ENCODE measurements at regions not wholly inside any gene's neighbourhood (a gene's known extent, or its start where the extent isn't known, plus 50 kb on each side); places are given as distances from the start of the nearest gene placed in this dataset.

DNA sequence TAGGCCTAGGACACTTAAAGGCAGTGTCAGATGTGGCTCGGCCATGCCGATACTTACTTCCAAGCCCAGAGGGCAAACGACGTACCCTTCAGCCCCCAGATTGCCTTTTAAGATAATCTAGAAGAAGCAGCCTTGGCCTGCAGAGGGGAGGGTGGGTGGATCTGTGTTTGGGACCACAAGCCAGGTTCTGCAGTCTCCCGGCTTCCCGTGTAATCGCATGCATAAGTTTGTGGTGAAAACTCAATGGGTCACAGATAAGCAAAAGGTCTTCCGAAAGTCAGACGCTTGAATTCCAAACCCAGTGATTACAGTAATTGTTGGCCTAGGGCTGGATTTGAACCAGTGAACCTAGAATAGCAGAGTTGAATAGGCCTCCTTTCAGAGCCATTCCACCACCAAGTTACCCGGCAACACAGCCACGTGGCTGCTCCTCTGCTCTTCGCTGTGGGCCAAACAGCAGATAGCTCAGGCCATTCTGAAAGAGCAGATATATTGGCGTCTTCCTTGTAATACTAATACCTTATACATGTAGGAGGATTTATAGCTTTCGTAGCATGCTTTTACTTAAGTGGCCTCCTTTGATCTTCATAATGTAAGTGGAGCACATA lies 170.8 kb upstream of the CADM1 start:
- H3K4me1 ChIP-seq (ENCODE audit: low read depth) = no peaks in the 10 kb centered on the region
- DNase-seq = no peak

DNA sequence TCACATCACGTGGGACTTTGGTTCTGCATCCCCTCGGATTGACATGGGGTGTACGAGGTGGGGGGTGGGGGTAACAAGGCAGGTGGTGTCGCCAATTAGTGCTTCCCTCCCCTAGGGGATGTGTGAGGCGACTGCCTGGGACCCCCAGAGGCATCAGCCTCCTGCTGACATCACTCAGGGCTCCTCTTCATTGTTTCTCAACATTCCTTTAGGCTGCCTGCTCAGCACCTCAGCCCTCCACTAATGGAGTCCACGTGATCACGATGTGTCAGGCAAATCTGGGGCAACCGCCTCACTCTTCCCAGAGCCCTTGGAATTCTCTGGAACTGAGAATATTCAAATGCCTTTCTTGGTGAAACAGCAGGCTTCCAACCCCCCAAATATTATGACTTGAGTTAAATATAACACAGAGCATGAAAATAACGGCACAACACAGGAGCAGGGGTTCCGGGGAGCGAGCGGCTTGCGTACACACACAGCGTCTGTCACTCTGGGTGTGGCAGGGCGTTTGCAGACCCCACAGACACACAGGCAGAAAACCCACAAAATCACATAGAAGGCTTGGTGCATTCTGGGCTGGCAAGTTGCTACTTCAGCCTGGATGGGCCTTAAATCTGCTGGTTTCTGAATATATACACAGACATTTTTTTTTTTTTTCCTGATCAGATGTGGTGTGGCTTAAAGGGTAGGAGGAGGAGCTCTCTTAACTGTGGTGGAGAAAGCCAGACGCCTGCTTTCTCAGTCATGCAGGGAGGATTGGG lies 170.1 kb upstream of the CADM1 start:
- no peak for DNase-seq
- TF ChIP-seq, protein P1, sequence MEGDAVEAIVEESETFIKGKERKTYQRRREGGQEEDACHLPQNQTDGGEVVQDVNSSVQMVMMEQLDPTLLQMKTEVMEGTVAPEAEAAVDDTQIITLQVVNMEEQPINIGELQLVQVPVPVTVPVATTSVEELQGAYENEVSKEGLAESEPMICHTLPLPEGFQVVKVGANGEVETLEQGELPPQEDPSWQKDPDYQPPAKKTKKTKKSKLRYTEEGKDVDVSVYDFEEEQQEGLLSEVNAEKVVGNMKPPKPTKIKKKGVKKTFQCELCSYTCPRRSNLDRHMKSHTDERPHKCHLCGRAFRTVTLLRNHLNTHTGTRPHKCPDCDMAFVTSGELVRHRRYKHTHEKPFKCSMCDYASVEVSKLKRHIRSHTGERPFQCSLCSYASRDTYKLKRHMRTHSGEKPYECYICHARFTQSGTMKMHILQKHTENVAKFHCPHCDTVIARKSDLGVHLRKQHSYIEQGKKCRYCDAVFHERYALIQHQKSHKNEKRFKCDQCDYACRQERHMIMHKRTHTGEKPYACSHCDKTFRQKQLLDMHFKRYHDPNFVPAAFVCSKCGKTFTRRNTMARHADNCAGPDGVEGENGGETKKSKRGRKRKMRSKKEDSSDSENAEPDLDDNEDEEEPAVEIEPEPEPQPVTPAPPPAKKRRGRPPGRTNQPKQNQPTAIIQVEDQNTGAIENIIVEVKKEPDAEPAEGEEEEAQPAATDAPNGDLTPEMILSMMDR (IDR thresholded peaks at IDR 0.05) = no peak
- no peak overlapping the region for H3K4me3 ChIP-seq
- H3K36me3 ChIP-seq (ENCODE audit: low read depth) = no peaks in the 10 kb centered on the region
- no peaks in the 10 kb centered on the region for H3K4me1 ChIP-seq (ENCODE audit: low read depth)
- intact Hi-C loops (cut with DNase I, micrococcal nuclease) = loop anchor here in 1 of 2 donors (10.0 kb wide), 1 partner anchor 340 kb away; no protein-coding TSS in a partner anchor
- no peak for ATAC-seq
- H3K9me3 ChIP-seq = no peaks in the 10 kb centered on the region

More for the DNA sequence above, 170.8 kb upstream of the CADM1 start:
- H3K36me3 ChIP-seq (ENCODE audit: low read depth) = no peaks in the 10 kb centered on the region
- H3K9me3 ChIP-seq = no peaks in the 10 kb centered on the region
- intact Hi-C loops (cut with DNase I, micrococcal nuclease) = loop anchor here in 1 of 2 donors (10.0 kb wide), 1 partner anchor 340 kb away; no protein-coding TSS in a partner anchor
- no peak for ATAC-seq
- H3K4me3 ChIP-seq = no peak overlapping the region
- TF ChIP-seq, protein P1 (IDR thresholded peaks at IDR 0.05) = no peak

DNA sequence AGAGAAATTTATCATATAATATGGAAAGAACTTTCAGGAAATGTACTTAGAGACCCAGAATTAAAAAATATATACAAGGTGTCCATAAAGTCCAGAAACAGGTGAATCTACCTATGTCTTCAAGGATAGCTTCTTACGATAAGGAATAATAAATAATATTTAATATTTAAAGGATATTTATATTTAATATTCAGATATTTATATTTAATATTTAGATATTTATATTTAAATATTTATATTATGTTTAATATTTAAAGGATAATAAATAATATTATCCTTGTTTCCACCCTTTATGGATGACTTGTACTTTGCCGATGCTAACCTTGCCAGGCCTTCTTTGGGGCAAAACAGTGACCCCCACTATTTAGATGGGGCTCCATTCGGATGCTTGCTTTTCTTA lies 169.5 kb upstream of the CADM1 start:
- H3K9me3 ChIP-seq = no peaks in the 10 kb centered on the region
- TF ChIP-seq, protein P1 (IDR thresholded peaks at IDR 0.05) = no peak
- intact Hi-C loops (cut with DNase I, micrococcal nuclease) = loop anchor here in 1 of 2 donors (10.0 kb wide), 1 partner anchor 339 kb away; no protein-coding TSS in a partner anchor
- DNase-seq (no peak), ATAC-seq (no peak)
- no peak overlapping the region for H3K4me3 ChIP-seq
- H3K4me1 ChIP-seq (ENCODE audit: low read depth) = no peaks in the 10 kb centered on the region
- H3K36me3 ChIP-seq (ENCODE audit: low read depth) = no peaks in the 10 kb centered on the region

DNA sequence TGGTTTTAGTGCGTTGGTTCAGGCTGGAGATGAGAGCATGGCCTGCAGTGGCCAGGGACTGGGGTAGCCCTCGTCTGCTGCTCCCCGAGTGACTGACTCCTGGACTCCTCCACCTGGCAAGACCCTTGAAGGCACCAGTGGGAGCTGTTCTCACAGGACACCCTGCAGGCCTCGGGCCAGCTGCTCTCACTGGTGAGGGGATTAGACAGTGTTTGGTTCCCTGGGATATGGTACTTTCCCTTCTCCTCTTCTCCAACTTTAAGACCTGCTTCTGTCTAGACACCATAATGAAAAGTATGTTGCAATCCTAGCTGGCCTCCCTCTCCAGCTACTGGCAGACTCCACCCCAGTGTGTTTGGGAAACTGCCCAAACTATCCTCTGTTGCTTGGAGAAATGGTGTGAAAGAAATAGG lies 168.8 kb upstream of the CADM1 start:
- TF ChIP-seq, protein P1 (IDR thresholded peaks at IDR 0.05) = no peak
- no peak overlapping the region for H3K4me3 ChIP-seq
- intact Hi-C loops (cut with DNase I, micrococcal nuclease) = loop anchor here in 1 of 2 donors (10.0 kb wide), 1 partner anchor 338 kb away; no protein-coding TSS in a partner anchor
- H3K9me3 ChIP-seq = no peaks in the 10 kb centered on the region
- DNase-seq = peak in 1 of 3 donors; percentile 15
- H3K4me1 ChIP-seq (ENCODE audit: low read depth) = no peaks in the 10 kb centered on the region
- peak; percentile 38 for ATAC-seq
- no peaks in the 10 kb centered on the region for H3K36me3 ChIP-seq (ENCODE audit: low read depth)

DNA sequence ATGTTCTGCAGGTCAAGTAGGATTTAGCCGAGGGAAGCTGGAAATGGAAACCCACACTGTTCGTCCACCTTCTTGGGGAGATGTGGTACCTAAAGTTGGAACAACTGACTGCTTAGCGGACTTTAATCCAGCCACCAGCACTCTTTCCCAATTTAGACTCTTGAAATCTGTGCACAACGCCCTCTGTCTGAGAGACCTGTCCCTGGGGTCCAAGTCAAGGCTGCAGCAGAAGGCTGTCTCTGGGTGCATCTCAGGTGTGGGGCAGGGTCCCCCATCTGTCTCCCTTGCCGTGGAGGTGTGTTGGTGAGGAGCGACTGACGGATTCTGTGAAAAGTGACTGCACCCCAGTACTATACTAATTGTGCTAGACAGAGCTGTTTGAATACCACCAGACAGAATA lies 168.2 kb upstream of the CADM1 start:
- H3K9me3 ChIP-seq = no peaks in the 10 kb centered on the region
- TF ChIP-seq, protein P1 (IDR thresholded peaks at IDR 0.05) = no peak
- DNase-seq (no peak), ATAC-seq (no peak)
- H3K36me3 ChIP-seq (ENCODE audit: low read depth) = no peaks in the 10 kb centered on the region
- no peak overlapping the region for H3K4me3 ChIP-seq
- no peaks in the 10 kb centered on the region for H3K4me1 ChIP-seq (ENCODE audit: low read depth)
- intact Hi-C loops (cut with DNase I, micrococcal nuclease) = loop anchor here in 1 of 2 donors (10.0 kb wide), 1 partner anchor 338 kb away; no protein-coding TSS in a partner anchor
